ENCODE measurements at regions not wholly inside any gene's neighbourhood (a gene's known extent, or its start where the extent isn't known, plus 50 kb on each side); places are given as distances from the start of the nearest gene placed in this dataset.
"Not testable (repeated sequence)": the region's sequence is repeated elsewhere in the genome, so short reads cannot be mapped to it uniquely, and the experiment has no call there.

- not testable (repeated sequence) for TF ChIP-seq CTCF (IDR thresholded peaks at IDR 0.05; ENCODE audit: insufficient read depth, low read length); REST (IDR thresholded peaks at IDR 0.05; ENCODE audit: insufficient replicate concordance, low read depth); SPI1 (IDR thresholded peaks at IDR 0.05; ENCODE audit: borderline replicate concordance, low read depth)
Observed at GRCh38 chr16:10258930-10259603, 76.8 kb upstream of the GRIN2A start.
